Posterior vena cava (tissue), 2 donors: ENCODE measurements at regions not wholly inside any gene's neighbourhood (a gene's known extent, or its start where the extent isn't known, plus 50 kb on each side); places are given as distances from the start of the nearest gene placed in this dataset.

Source experiments
- DNase-seq: peaks from one replicate; pipeline ENCODE4 v3.0.0-alpha.2; 2020; ENCODE audit warnings: low spot score
- intact Hi-C, 2 donors: fragments of 100-400 bp; cut with DNase I; formaldehyde crosslinking; loops; one replicate each; pipeline versions ENCODE4 v1.14.1 to v1.14.2; 2022 to 2023
- donor health status: DM: yes; HTN: yes; CAD: no.
- donor health status: DM: yes; HTN: yes; CAD: no.

- intact Hi-C loops: no loop called here
- no peak for DNase-seq
Measured at GRCh38 chr5:15069407-15069905, 197.9 kb upstream of the ANKH start.

DNA sequence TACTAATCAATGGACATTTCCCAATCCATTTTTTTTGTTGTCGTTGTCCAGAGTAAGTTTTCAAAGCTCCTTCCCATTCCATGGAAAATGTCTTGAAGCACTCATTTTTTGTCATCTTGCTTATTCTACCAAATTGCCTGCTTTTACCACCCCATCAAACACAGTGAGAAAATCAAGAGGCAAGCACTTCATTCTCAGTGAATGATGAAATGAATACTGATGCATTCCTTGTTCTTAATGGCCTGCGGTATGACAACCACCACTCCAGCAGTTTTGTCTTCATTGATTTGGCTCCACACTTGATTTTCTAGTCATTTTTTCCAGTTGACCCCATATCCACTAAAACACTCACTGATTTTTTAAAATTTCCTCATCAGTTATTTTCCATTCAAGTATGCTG lies 193.5 kb upstream of the ANKH start:
- DNase-seq: no peak
- intact Hi-C loops: no loop called here

DNA sequence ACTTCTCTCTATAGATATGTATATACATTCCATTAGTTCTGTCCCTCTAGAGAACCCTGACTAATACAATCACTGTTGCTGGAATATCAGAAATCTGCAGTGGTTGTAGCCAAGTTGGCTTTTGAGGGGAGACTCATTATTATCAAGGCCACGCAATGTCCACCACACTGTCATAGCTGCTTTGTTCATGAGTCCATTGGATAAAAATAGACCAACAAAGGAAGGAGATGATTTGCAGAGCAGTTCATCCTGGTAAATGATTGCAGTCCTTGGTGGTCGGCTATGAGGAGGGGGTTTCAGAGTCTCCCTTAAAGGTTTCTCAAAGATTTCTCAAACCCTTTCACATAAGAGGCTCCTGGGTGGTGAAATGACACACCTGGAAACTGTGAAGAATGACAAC lies 192.8 kb upstream of the ANKH start:
- DNase-seq: no peak
- intact Hi-C loops: no loop called here

GRCh38 chr5:15056988-15057592 lies 185.5 kb upstream of the ANKH start:
- intact Hi-C loops: no loop called here

GRCh38 chr5:15044521-15044920 lies 172.9 kb upstream of the ANKH start:
- DNase-seq: no peak
- intact Hi-C loops: no loop called here

More at GRCh38 chr5:15056988-15057592, 185.5 kb upstream of the ANKH start:
- no peak for DNase-seq

DNA sequence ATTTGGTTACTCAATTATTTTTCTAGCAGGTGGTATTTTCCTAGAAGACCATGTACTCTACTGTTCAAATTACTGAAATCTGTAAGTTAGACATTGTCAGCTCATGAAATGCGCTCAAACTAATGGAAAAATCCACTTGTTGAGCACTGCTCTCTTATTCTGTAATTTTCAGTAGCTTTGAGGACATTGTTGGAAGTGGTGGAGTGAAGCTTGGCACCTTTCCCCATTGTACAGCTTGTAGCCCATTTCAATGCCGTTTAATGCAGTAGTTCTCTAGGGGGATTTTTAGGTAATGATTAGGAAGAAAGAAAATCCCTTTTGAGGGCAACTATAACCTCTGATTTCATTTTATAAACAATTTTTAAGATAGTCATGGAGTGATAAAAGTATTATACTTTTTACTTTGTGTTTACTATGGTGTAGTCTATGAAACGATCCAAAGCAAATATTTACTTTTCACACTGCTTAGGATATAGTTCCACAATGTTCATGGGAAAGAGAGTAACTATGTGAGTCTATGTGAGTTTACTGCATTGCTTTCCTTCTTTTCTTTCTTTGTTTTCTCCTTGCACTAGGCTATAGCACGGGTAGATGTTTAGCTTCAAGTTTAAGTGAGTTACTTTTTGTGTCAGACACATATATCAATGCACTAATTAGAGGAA lies 165.8 kb upstream of the ANKH start:
- DNase-seq: no peak
- intact Hi-C loops: no loop called here

DNA sequence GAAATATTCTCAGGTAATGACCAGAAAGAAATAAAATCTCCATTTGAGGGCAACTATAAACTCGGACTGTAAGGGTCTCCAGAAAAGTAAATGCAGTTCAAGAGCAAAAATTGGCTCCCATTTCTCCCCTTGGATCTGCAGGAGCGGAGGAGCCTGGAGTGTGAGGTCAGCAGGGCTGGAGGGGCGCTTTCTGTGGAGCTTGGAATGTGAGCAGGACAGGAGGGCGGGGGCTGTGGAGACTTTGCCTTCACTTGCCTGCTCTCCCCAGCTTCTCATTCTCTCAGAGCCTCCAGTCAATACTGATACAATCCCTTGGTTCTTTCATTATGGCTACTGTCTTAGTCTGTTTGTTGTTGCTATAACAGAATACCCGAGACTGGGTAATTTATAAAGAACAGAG lies 162.8 kb upstream of the ANKH start:
- intact Hi-C loops: no loop called here
- DNase-seq: no peak

DNA sequence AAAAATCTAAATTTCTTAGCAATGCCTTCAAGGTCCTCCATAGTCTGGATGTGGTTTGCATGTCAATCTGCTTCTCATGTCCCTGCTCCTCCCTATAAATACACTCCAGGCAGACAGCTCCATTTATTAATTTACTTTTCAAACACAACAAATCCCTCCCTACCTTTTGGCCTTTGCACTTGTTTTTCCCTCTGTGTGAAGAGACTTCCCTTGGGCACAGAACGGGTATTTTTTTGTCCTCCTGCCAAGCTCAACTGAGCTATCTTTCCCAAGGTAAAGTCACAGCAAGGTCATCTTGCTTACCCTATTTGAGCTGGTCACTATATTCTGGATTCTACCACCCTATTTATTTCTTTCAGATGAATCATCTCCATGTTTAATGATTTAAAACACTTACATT lies 159.6 kb upstream of the ANKH start:
- DNase-seq: no peak
- intact Hi-C loops: no loop called here

GRCh38 chr5:15027764-15028163 lies 156.2 kb upstream of the ANKH start:
- intact Hi-C loops: no loop called here
- no peak for DNase-seq

- DNase-seq: no peak
- intact Hi-C loops: no loop called here
Measured at GRCh38 chr5:15026944-15027343, 155.4 kb upstream of the ANKH start.

- intact Hi-C loops: no loop called here
- DNase-seq: no peak
Measured at GRCh38 chr5:15026011-15026893, 154.7 kb upstream of the ANKH start.

- intact Hi-C loops: no loop called here
- no peak for DNase-seq
Measured at GRCh38 chr5:15023846-15024245, 152.3 kb upstream of the ANKH start.

DNA sequence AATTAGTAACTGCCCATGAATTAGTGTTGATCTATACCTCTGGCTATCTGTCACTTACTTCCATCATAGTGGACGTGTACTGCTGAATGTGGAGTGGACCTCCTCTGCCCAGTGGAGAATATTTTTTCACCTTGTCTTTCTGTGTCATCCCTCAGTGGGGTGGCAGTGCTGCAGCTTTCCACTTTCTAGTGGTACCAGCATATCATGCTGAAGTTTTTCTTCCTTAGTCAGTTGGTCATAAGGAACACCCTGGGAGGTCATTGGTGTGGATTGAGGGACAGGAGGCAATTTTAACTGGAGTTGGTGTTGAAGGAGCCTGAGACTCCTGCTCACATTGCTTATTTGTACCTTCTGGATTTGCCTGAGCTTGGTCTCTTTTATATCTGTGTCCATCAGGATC lies 151.7 kb upstream of the ANKH start:
- no peak for DNase-seq
- intact Hi-C loops: no loop called here

GRCh38 chr5:15021266-15022046 lies 149.9 kb upstream of the ANKH start:
- intact Hi-C loops: no loop called here
- no peak for DNase-seq

GRCh38 chr5:15020736-15021135 lies 149.2 kb upstream of the ANKH start:
- intact Hi-C loops: no loop called here
- DNase-seq: no peak

GRCh38 chr5:15014809-15015208 lies 143.2 kb upstream of the ANKH start:
- intact Hi-C loops: loop anchor here (5.0 to 10.0 kb wide), 4 partner anchors 288 to 1008 kb away; no protein-coding TSS in a partner anchor
- no peak for DNase-seq

GRCh38 chr5:15013654-15014463 lies 142.3 kb upstream of the ANKH start:
- intact Hi-C loops: loop anchor here (5.0 to 10.0 kb wide), 3 partner anchors 287 to 329 kb away; no protein-coding TSS in a partner anchor
- DNase-seq: no peak

DNA sequence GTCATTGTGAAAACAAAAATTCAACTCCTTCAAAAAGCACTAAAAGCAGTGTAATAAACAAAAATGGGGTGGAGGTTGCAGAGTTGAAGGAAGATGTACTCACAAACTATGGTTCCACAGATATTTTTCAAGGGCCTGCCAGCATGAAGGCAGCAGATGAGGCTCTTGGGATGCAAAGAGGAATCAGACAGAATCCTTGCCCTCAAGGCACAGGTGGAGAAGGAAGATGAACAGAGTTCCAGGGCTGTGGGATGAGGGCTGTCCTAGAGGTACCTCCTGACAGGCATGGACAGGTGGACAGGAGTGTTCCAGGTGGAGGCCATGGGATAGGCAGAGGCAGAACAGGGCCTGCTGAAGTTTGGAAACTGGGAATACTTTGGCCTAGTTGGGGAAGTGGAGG lies 140.5 kb upstream of the ANKH start:
- DNase-seq: no peak
- intact Hi-C loops: loop anchor here (5.0 to 10.0 kb wide), 3 partner anchors 285 to 327 kb away; no protein-coding TSS in a partner anchor
